ENCODE measurements at regions not wholly inside any gene's neighbourhood (a gene's known extent, or its start where the extent isn't known, plus 50 kb on each side); places are given as distances from the start of the nearest gene placed in this dataset.

GRCh38 chr6:159404296-159404695 is 235.1 kb downstream of the FNDC1 start:
- Histone ChIP-seq H3K79me2 (ENCODE audit: insufficient read depth, low read length) (no peaks in the 10 kb centered on the region), H3K27me3 (ENCODE audit: low read length) (no peaks in the 10 kb centered on the region), H3K9me3 (ENCODE audit: insufficient read depth, low read length) (no peaks in the 10 kb centered on the region), H3K4me2 (ENCODE audit: low read depth, low read length, poor library complexity, severe bottlenecking) (no peak overlapping the region), H3K27ac (ENCODE audit: low read depth, low read length) (no peak overlapping the region), H4K20me1 (ENCODE audit: low read depth, low read length) (no peaks in the 10 kb centered on the region), H3K4me3 (ENCODE audit: insufficient read depth, low read length, poor library complexity, severe bottlenecking) (no peak overlapping the region), H3K9me2 (replicated peaks; ENCODE audit: insufficient read depth, low read length) (no peaks in the 10 kb centered on the region), H3F3A (ENCODE audit: insufficient read depth) (no peaks in the 10 kb centered on the region), H3K9ac (ENCODE audit: low read length) (no peak overlapping the region), H3K36me3 (ENCODE audit: low read length) (no peaks in the 10 kb centered on the region), H2AFZ (ENCODE audit: low read depth, low read length, severe bottlenecking) (no peak overlapping the region)
- no peak for TF ChIP-seq EZH2phosphoT487 (conservative IDR thresholded peaks at IDR 0.05; ENCODE audit: low read length)
- TF ChIP-seq, protein P1, sequence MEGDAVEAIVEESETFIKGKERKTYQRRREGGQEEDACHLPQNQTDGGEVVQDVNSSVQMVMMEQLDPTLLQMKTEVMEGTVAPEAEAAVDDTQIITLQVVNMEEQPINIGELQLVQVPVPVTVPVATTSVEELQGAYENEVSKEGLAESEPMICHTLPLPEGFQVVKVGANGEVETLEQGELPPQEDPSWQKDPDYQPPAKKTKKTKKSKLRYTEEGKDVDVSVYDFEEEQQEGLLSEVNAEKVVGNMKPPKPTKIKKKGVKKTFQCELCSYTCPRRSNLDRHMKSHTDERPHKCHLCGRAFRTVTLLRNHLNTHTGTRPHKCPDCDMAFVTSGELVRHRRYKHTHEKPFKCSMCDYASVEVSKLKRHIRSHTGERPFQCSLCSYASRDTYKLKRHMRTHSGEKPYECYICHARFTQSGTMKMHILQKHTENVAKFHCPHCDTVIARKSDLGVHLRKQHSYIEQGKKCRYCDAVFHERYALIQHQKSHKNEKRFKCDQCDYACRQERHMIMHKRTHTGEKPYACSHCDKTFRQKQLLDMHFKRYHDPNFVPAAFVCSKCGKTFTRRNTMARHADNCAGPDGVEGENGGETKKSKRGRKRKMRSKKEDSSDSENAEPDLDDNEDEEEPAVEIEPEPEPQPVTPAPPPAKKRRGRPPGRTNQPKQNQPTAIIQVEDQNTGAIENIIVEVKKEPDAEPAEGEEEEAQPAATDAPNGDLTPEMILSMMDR (IDR thresholded peaks at IDR 0.05; ENCODE audit: insufficient read depth, low read length, poor library complexity, severe bottlenecking) = no peak

DNA sequence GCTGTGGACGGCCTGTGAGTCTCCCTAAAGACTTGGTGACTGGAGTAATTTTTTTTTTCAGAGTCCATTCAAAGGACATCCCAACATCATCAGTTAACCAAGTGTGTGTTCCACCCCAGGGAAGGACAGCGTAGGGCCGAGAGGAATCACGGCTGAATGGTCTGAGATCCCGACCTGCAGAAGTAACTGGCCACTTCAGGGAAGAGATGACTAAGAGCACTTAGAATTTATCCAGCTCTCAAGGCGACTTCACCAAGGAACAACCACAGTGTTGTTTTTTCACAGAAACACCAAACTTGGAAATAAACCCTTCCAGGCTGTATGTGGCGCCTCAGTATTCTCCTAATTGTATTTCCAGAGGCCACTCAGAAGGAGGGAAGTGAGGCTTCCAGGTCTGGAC is 231.6 kb downstream of the FNDC1 start:
- no peaks in the 10 kb centered on the region for H3K79me2 ChIP-seq (ENCODE audit: insufficient read depth, low read length)
- H2AFZ ChIP-seq (ENCODE audit: low read depth, low read length, severe bottlenecking) = no peak overlapping the region
- peaks cover 7% of the 10 kb centered on the region for H3K9me3 ChIP-seq (ENCODE audit: insufficient read depth, low read length)
- H3K4me2 ChIP-seq (ENCODE audit: low read depth, low read length, poor library complexity, severe bottlenecking) = no peak overlapping the region
- no peak overlapping the region for H3K9ac ChIP-seq (ENCODE audit: low read length)
- H3F3A ChIP-seq (ENCODE audit: insufficient read depth) = no peaks in the 10 kb centered on the region
- TF ChIP-seq, protein P1 (IDR thresholded peaks at IDR 0.05; ENCODE audit: insufficient read depth, low read length, poor library complexity, severe bottlenecking) = no peak
- no peak for TF ChIP-seq EZH2phosphoT487 (conservative IDR thresholded peaks at IDR 0.05; ENCODE audit: low read length)
- no peaks in the 10 kb centered on the region; the same call in 1 of the 2 replicates for H3K36me3 ChIP-seq (ENCODE audit: low read length)
- no peaks in the 10 kb centered on the region for H4K20me1 ChIP-seq (ENCODE audit: low read depth, low read length)
- H3K27ac ChIP-seq (ENCODE audit: low read depth, low read length) = no peak overlapping the region
- H3K9me2 ChIP-seq (replicated peaks; ENCODE audit: insufficient read depth, low read length) = no peaks in the 10 kb centered on the region
- no peak overlapping the region for H3K4me3 ChIP-seq (ENCODE audit: insufficient read depth, low read length, poor library complexity, severe bottlenecking)
- H3K27me3 ChIP-seq (ENCODE audit: low read length) = no peaks in the 10 kb centered on the region

GRCh38 chr6:159399751-159400221 is 230.6 kb downstream of the FNDC1 start:
- Histone ChIP-seq H3K9me2 (replicated peaks; ENCODE audit: insufficient read depth, low read length) (no peaks in the 10 kb centered on the region), H2AFZ (ENCODE audit: low read depth, low read length, severe bottlenecking) (no peak overlapping the region), H3K36me3 (ENCODE audit: low read length) (no peaks in the 10 kb centered on the region; the same call in 1 of the 2 replicates), H3F3A (ENCODE audit: insufficient read depth) (no peaks in the 10 kb centered on the region), H3K79me2 (ENCODE audit: insufficient read depth, low read length) (no peaks in the 10 kb centered on the region), H3K27me3 (ENCODE audit: low read length) (no peaks in the 10 kb centered on the region), H4K20me1 (ENCODE audit: low read depth, low read length) (no peaks in the 10 kb centered on the region), H3K9me3 (ENCODE audit: insufficient read depth, low read length) (peaks cover 7% of the 10 kb centered on the region), H3K9ac (ENCODE audit: low read length) (no peak overlapping the region), H3K4me3 (ENCODE audit: insufficient read depth, low read length, poor library complexity, severe bottlenecking) (no peak overlapping the region), H3K4me2 (ENCODE audit: low read depth, low read length, poor library complexity, severe bottlenecking) (no peak overlapping the region), H3K27ac (ENCODE audit: low read depth, low read length) (no peak overlapping the region)
- TF ChIP-seq, protein P1 (IDR thresholded peaks at IDR 0.05; ENCODE audit: insufficient read depth, low read length, poor library complexity, severe bottlenecking) = no peak
- no peak for TF ChIP-seq EZH2phosphoT487 (conservative IDR thresholded peaks at IDR 0.05; ENCODE audit: low read length)

Data from SU-DHL-6 (cell line).